Natural killer cell (primary cell): ENCODE measurements at regions not wholly inside any gene's neighbourhood (a gene's known extent, or its start where the extent isn't known, plus 50 kb on each side); places are given as distances from the start of the nearest gene placed in this dataset.

Experiments
- ATAC-seq, 3 donors: fragments of 150-1000 bp in 2 of 3; fragments of 200-7000 bp in 1 of 3; cut with Tn5 transposase; 1 replicate in 1 of 3; 2 replicates in 2 of 3; pipeline ENCODE4 v1.10.0; 2021; ENCODE audit warnings: mild to moderate bottlenecking in 2 of 3, moderate library complexity in 2 of 3
- DNase-seq, 2 donors: peaks; one replicate each; pipeline versions ENCODE4 v3.0.0 to v3.0.0-alpha.2; 2013 to 2021; ENCODE audit warnings: mixed read lengths in 1 of 2
- H3K27ac ChIP-seq: one replicate; pipeline ENCODE4 v1.5.1; 2013; ENCODE audit warnings: mild to moderate bottlenecking, low read length
- H3K27me3 ChIP-seq: one replicate; pipeline ENCODE4 v1.6.1; 2013; ENCODE audit warnings: low read length; ENCODE audit not compliant: control insufficient read depth, insufficient read depth
- H3K36me3 ChIP-seq: one replicate; pipeline ENCODE4 v1.6.1; 2013; ENCODE audit warnings: low read length; ENCODE audit not compliant: control insufficient read depth, insufficient read depth
- H3K4me1 ChIP-seq: one replicate; pipeline ENCODE4 v1.6.1; 2013; ENCODE audit warnings: low read length; ENCODE audit not compliant: control insufficient read depth, insufficient read depth
- H3K4me3 ChIP-seq: one replicate; pipeline ENCODE4 v1.5.1; 2013; ENCODE audit warnings: low read length
- H3K9me3 ChIP-seq: one replicate; pipeline ENCODE4 v1.6.1; 2013; ENCODE audit warnings: low read length; ENCODE audit not compliant: control insufficient read depth, insufficient read depth
- H3K27ac Mint-ChIP-seq, 2 donors: one replicate each; pipeline ENCODE4 v1.8.0; 2022; ENCODE audit warnings: mild to moderate bottlenecking in 2 of 2, mixed read lengths in 2 of 2, moderate library complexity in 1 of 2
- H3K27me3 Mint-ChIP-seq, 2 donors: one replicate each; pipeline ENCODE4 v1.8.0; 2022; ENCODE audit warnings: low read depth in 2 of 2, mixed read lengths in 2 of 2
- H3K36me3 Mint-ChIP-seq: one replicate; pipeline ENCODE4 v1.8.0; 2022; ENCODE audit warnings: mixed read lengths
- H3K4me1 Mint-ChIP-seq, 2 donors: one replicate each; pipeline ENCODE4 v1.8.0; 2022; ENCODE audit warnings: mixed read lengths in 2 of 2
- H3K4me3 Mint-ChIP-seq: one replicate; pipeline ENCODE4 v1.8.0; 2022; ENCODE audit warnings: mild to moderate bottlenecking, moderate library complexity, mixed read lengths
- H3K9me3 Mint-ChIP-seq, 2 donors: one replicate each; pipeline ENCODE4 v1.8.0; 2022; ENCODE audit warnings: mixed read lengths in 2 of 2
- CTCF ChIP-seq: fragments of 200-600 bp; IDR thresholded peaks from one replicate; pipeline ENCODE4 v1.8.0; 2022; ENCODE audit warnings: antibody characterized with exemption
- WGBS: methylation state at CpG from one replicate; pipeline ENCODE4 v1.1.7; 2013; ENCODE audit warnings: missing lambda C conversion rate; ENCODE audit not compliant: insufficient coverage; 5-methylcytosine and 5-hydroxymethylcytosine counted together
- intact Hi-C: fragments of 100-400 bp; cut with micrococcal nuclease; formaldehyde crosslinking; loops from one replicate; pipeline ENCODE4 v1.14.2; 2022

DNA sequence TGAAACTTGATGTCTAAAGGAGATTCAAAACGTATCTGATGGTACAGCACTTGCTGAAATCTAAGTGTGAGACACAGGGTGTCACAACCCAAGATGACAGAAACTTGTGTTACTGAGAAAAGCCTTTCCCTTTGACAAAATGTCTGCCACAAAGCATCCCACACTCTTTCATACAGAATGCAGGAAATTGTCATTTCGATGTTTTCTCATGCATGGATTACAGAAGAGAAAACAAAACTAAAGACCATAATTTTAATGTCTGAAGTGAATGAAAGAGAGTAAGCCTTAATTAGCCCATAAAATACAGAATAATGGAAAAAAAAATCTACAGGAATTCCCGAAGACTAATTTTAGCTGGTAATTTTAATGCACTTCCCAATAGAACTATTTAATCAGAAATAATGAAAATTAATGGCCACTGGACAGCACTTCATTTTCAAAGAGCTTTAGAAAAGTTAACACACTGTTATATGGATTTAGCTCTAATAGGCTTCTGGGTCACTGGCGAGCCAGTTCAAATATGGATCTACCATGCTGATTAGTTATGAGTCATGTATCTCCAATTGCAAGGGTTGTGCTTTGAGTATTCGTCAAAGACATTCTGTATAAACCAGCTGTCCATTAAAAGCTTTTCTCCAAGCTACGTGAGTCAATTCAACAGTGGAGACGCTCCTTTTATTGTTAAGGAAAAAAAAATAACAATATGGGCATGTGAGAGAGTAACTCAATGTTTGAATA is 656.7 kb downstream of the SLC16A7 start:
- H3K27ac Mint-ChIP-seq, result no peak overlapping the region
- Histone ChIP-seq H3K4me1 (no peaks in the 10 kb centered on the region), H3K9me3 (peaks cover 6% of the 10 kb centered on the region), H3K36me3 (no peaks in the 10 kb centered on the region), H3K27me3 (no peaks in the 10 kb centered on the region), H3K4me3 (no peak overlapping the region), H3K27ac (no peak overlapping the region)
- peaks cover 6 to 11% of the 10 kb centered on the region in 2 donors for H3K9me3 Mint-ChIP-seq
- WGBS, result 73% methylated on average over 5 of the region's 7 CpGs
- TF ChIP-seq CTCF, result no peak
- H3K4me1 Mint-ChIP-seq, result no peaks in the 10 kb centered on the region
- intact Hi-C loops, result no loop called here
- H3K4me3 Mint-ChIP-seq, result no peak overlapping the region
- DNase-seq (no peak), ATAC-seq (no peak)
- no peaks in the 10 kb centered on the region for H3K36me3 Mint-ChIP-seq
- H3K27me3 Mint-ChIP-seq, result no peaks in the 10 kb centered on the region

GRCh38 chr12:60255044-60255443 is 659.2 kb downstream of the SLC16A7 start:
- H3K9me3 Mint-ChIP-seq, result peaks cover 6 to 16% of the 10 kb centered on the region in 2 donors
- no peak for DNase-seq
- intact Hi-C loops, result no loop called here
- no peaks in the 10 kb centered on the region for H3K4me1 Mint-ChIP-seq
- H3K36me3 Mint-ChIP-seq, result no peaks in the 10 kb centered on the region
- H3K27ac Mint-ChIP-seq, result no peak overlapping the region
- no peak for TF ChIP-seq CTCF
- Histone ChIP-seq H3K4me1 (no peaks in the 10 kb centered on the region), H3K36me3 (no peaks in the 10 kb centered on the region), H3K27me3 (no peaks in the 10 kb centered on the region), H3K27ac (no peak overlapping the region), H3K4me3 (no peak overlapping the region), H3K9me3 (no peaks in the 10 kb centered on the region)
- no peaks in the 10 kb centered on the region for H3K27me3 Mint-ChIP-seq
- ATAC-seq, result no peak
- H3K4me3 Mint-ChIP-seq, result no peak overlapping the region
- no CpG with 5 or more reads among the region's 1 CpG for WGBS

GRCh38 chr12:60257063-60257462 is 661.2 kb downstream of the SLC16A7 start:
- no peaks in the 10 kb centered on the region for H3K27me3 ChIP-seq
- no peak overlapping the region for H3K4me3 ChIP-seq
- Mint-ChIP-seq H3K27me3 (no peaks in the 10 kb centered on the region), H3K4me3 (no peak overlapping the region), H3K9me3 (peaks cover 4 to 8% of the 10 kb centered on the region in 2 donors), H3K36me3 (no peaks in the 10 kb centered on the region), H3K4me1 (no peaks in the 10 kb centered on the region), H3K27ac (no peak overlapping the region)
- 79% methylated on average over 1 of the region's 1 CpG for WGBS
- no peak overlapping the region for H3K27ac ChIP-seq
- H3K36me3 ChIP-seq, result no peaks in the 10 kb centered on the region
- no peak for TF ChIP-seq CTCF
- H3K9me3 ChIP-seq, result no peaks in the 10 kb centered on the region
- no peak for DNase-seq
- no peak for ATAC-seq
- intact Hi-C loops, result no loop called here
- no peaks in the 10 kb centered on the region for H3K4me1 ChIP-seq

DNA sequence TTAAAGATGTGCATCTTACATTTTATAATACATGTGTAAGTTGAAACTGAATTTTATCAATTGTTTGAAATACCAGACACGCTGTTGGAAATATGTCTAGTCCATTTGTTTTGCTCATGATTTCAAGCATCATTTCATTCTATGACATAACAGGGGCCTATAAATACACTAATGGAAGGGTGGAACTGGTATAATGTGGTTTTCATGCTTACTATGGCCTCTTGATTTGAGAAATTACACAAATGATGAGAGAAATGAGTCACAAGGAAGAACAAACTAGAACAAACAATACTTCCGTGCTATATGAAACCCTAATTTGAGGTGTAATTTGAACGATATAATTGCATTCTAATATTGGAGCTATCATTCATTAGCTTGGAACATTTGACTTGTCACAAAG is 663.4 kb downstream of the SLC16A7 start:
- H3K36me3 Mint-ChIP-seq, result no peaks in the 10 kb centered on the region
- Histone ChIP-seq H3K27me3 (no peaks in the 10 kb centered on the region), H3K9me3 (no peaks in the 10 kb centered on the region), H3K36me3 (no peaks in the 10 kb centered on the region), H3K4me1 (no peaks in the 10 kb centered on the region), H3K27ac (no peak overlapping the region), H3K4me3 (no peak overlapping the region)
- 83% methylated on average over 1 of the region's 3 CpGs for WGBS
- no peak for DNase-seq
- intact Hi-C loops, result no loop called here
- H3K27ac Mint-ChIP-seq, result no peak overlapping the region
- no peak overlapping the region for H3K4me3 Mint-ChIP-seq
- no peak for ATAC-seq
- no peaks in the 10 kb centered on the region for H3K4me1 Mint-ChIP-seq
- peaks cover 3 to 9% of the 10 kb centered on the region in 2 donors for H3K9me3 Mint-ChIP-seq
- TF ChIP-seq CTCF, result no peak
- H3K27me3 Mint-ChIP-seq, result no peaks in the 10 kb centered on the region
